ENCODE measurements at regions not wholly inside any gene's neighbourhood (a gene's known extent, or its start where the extent isn't known, plus 50 kb on each side); places are given as distances from the start of the nearest gene placed in this dataset.
A peak's percentile ranks its signal among the peaks of the same experiment; 100 is the strongest.

- H3K36me3 Mint-ChIP-seq: no peaks in the 10 kb centered on the region
- no peak overlapping the region for H3K4me3 Mint-ChIP-seq
- peaks cover 3% of the 10 kb centered on the region for H3K9me3 Mint-ChIP-seq
- ATAC-seq: no peak
- no peaks in the 10 kb centered on the region for H3K4me1 Mint-ChIP-seq
- no peak overlapping the region for H3K27ac Mint-ChIP-seq
- no peaks in the 10 kb centered on the region for H3K27me3 Mint-ChIP-seq
Observed at GRCh38 chr4:31660916-31661315, 940.7 kb downstream of the PCDH7 start.

GRCh38 chr4:31662951-31663350 lies 942.8 kb downstream of the PCDH7 start:
- Mint-ChIP-seq H3K4me3 (no peak overlapping the region), H3K27me3 (no peaks in the 10 kb centered on the region), H3K9me3 (peaks cover 6% of the 10 kb centered on the region), H3K27ac (no peak overlapping the region), H3K36me3 (no peaks in the 10 kb centered on the region), H3K4me1 (no peaks in the 10 kb centered on the region)
- ATAC-seq: no peak

- H3K9me3 Mint-ChIP-seq: peaks cover 6% of the 10 kb centered on the region
- H3K27ac Mint-ChIP-seq: no peak overlapping the region
- no peaks in the 10 kb centered on the region for H3K36me3 Mint-ChIP-seq
- H3K27me3 Mint-ChIP-seq: no peaks in the 10 kb centered on the region
- H3K4me1 Mint-ChIP-seq: no peaks in the 10 kb centered on the region
- H3K4me3 Mint-ChIP-seq: no peak overlapping the region
- ATAC-seq: no peak
Observed at GRCh38 chr4:31667686-31668085, 947.5 kb downstream of the PCDH7 start.

GRCh38 chr4:31674313-31674947 lies 954.3 kb downstream of the PCDH7 start:
- no peaks in the 10 kb centered on the region for H3K9me3 Mint-ChIP-seq
- H3K27ac Mint-ChIP-seq: no peak overlapping the region
- no peaks in the 10 kb centered on the region for H3K27me3 Mint-ChIP-seq
- no peak for ATAC-seq
- H3K4me1 Mint-ChIP-seq: no peaks in the 10 kb centered on the region
- no peaks in the 10 kb centered on the region for H3K36me3 Mint-ChIP-seq
- H3K4me3 Mint-ChIP-seq: no peak overlapping the region

GRCh38 chr4:31678356-31678755 lies 958.2 kb downstream of the PCDH7 start:
- no peak overlapping the region for H3K4me3 Mint-ChIP-seq
- ATAC-seq: no peak
- H3K27ac Mint-ChIP-seq: no peak overlapping the region
- H3K27me3 Mint-ChIP-seq: no peaks in the 10 kb centered on the region
- H3K4me1 Mint-ChIP-seq: no peaks in the 10 kb centered on the region
- H3K36me3 Mint-ChIP-seq: no peaks in the 10 kb centered on the region
- H3K9me3 Mint-ChIP-seq: no peaks in the 10 kb centered on the region

- H3K27ac Mint-ChIP-seq: no peak overlapping the region
- no peaks in the 10 kb centered on the region for H3K4me1 Mint-ChIP-seq
- H3K36me3 Mint-ChIP-seq: no peaks in the 10 kb centered on the region
- H3K9me3 Mint-ChIP-seq: no peaks in the 10 kb centered on the region
- H3K4me3 Mint-ChIP-seq: no peak overlapping the region
- ATAC-seq: no peak
- no peaks in the 10 kb centered on the region for H3K27me3 Mint-ChIP-seq
Observed at GRCh38 chr4:31682796-31683195, 962.6 kb downstream of the PCDH7 start.

- H3K4me3 Mint-ChIP-seq: no peak overlapping the region
- H3K27me3 Mint-ChIP-seq: no peaks in the 10 kb centered on the region
Observed at GRCh38 chr4:31687717-31688342, 967.7 kb downstream of the PCDH7 start.

GRCh38 chr4:31692399-31692940 lies 972.3 kb downstream of the PCDH7 start:
- no peak for ATAC-seq
- Mint-ChIP-seq H3K4me3 (no peak overlapping the region), H3K36me3 (no peaks in the 10 kb centered on the region), H3K4me1 (no peaks in the 10 kb centered on the region), H3K27ac (no peak overlapping the region), H3K27me3 (no peaks in the 10 kb centered on the region), H3K9me3 (peaks cover 4% of the 10 kb centered on the region)

More at GRCh38 chr4:31687717-31688342, 967.7 kb downstream of the PCDH7 start:
- no peak for ATAC-seq
- Mint-ChIP-seq H3K4me1 (no peaks in the 10 kb centered on the region), H3K36me3 (no peaks in the 10 kb centered on the region), H3K9me3 (no peaks in the 10 kb centered on the region), H3K27ac (no peak overlapping the region)

GRCh38 chr4:31701256-31701655 lies 981.1 kb downstream of the PCDH7 start:
- no peaks in the 10 kb centered on the region for H3K36me3 Mint-ChIP-seq

GRCh38 chr4:31702326-31702725 lies 982.2 kb downstream of the PCDH7 start:
- Mint-ChIP-seq H3K27me3 (no peaks in the 10 kb centered on the region), H3K9me3 (peaks cover 5% of the 10 kb centered on the region), H3K27ac (no peak overlapping the region), H3K4me1 (no peaks in the 10 kb centered on the region), H3K4me3 (no peak overlapping the region), H3K36me3 (no peaks in the 10 kb centered on the region)
- ATAC-seq: no peak

More at GRCh38 chr4:31701256-31701655, 981.1 kb downstream of the PCDH7 start:
- ATAC-seq: no peak
- H3K9me3 Mint-ChIP-seq: peaks cover 5% of the 10 kb centered on the region
- no peaks in the 10 kb centered on the region for H3K27me3 Mint-ChIP-seq
- no peak overlapping the region for H3K4me3 Mint-ChIP-seq
- no peaks in the 10 kb centered on the region for H3K4me1 Mint-ChIP-seq
- H3K27ac Mint-ChIP-seq: no peak overlapping the region

GRCh38 chr4:31714238-31714637 lies 994.1 kb downstream of the PCDH7 start:
- no peak overlapping the region for H3K27ac Mint-ChIP-seq
- H3K9me3 Mint-ChIP-seq: peaks cover 9% of the 10 kb centered on the region
- H3K27me3 Mint-ChIP-seq: no peaks in the 10 kb centered on the region
- ATAC-seq: no peak
- H3K4me3 Mint-ChIP-seq: no peak overlapping the region
- H3K36me3 Mint-ChIP-seq: no peaks in the 10 kb centered on the region
- no peaks in the 10 kb centered on the region for H3K4me1 Mint-ChIP-seq

- no peaks in the 10 kb centered on the region for H3K27me3 Mint-ChIP-seq
- H3K9me3 Mint-ChIP-seq: peaks cover 6% of the 10 kb centered on the region
- H3K27ac Mint-ChIP-seq: no peak overlapping the region
- no peaks in the 10 kb centered on the region for H3K4me1 Mint-ChIP-seq
- no peak for ATAC-seq
- H3K4me3 Mint-ChIP-seq: no peak overlapping the region
- no peaks in the 10 kb centered on the region for H3K36me3 Mint-ChIP-seq
Observed at GRCh38 chr4:31715302-31715701, 995.1 kb downstream of the PCDH7 start.

- H3K4me1 Mint-ChIP-seq: no peaks in the 10 kb centered on the region
- no peaks in the 10 kb centered on the region for H3K36me3 Mint-ChIP-seq
- H3K27ac Mint-ChIP-seq: no peak overlapping the region
- no peak overlapping the region for H3K4me3 Mint-ChIP-seq
- H3K27me3 Mint-ChIP-seq: no peaks in the 10 kb centered on the region
- no peaks in the 10 kb centered on the region for H3K9me3 Mint-ChIP-seq
- no peak for ATAC-seq
Observed at GRCh38 chr4:31727030-31727429, 1006.9 kb downstream of the PCDH7 start.

- H3K27me3 Mint-ChIP-seq: no peaks in the 10 kb centered on the region
- H3K9me3 Mint-ChIP-seq: peaks cover 7% of the 10 kb centered on the region
- H3K36me3 Mint-ChIP-seq: no peaks in the 10 kb centered on the region
- H3K4me1 Mint-ChIP-seq: no peaks in the 10 kb centered on the region
- H3K4me3 Mint-ChIP-seq: no peak overlapping the region
- no peak for ATAC-seq
- H3K27ac Mint-ChIP-seq: no peak overlapping the region
Observed at GRCh38 chr4:31735004-31735403, 1014.8 kb downstream of the PCDH7 start.

- Mint-ChIP-seq H3K27me3 (no peaks in the 10 kb centered on the region), H3K9me3 (peaks cover 7% of the 10 kb centered on the region), H3K27ac (no peak overlapping the region), H3K4me3 (no peak overlapping the region), H3K4me1 (no peaks in the 10 kb centered on the region), H3K36me3 (no peaks in the 10 kb centered on the region)
- peak; percentile 64 for ATAC-seq
Observed at GRCh38 chr4:31737419-31737818, 1017.2 kb downstream of the PCDH7 start.

GRCh38 chr4:31741326-31741725 lies 1021.2 kb downstream of the PCDH7 start:
- peaks cover 4% of the 10 kb centered on the region for H3K9me3 Mint-ChIP-seq
- no peak overlapping the region for H3K4me3 Mint-ChIP-seq
- no peaks in the 10 kb centered on the region for H3K36me3 Mint-ChIP-seq
- H3K27ac Mint-ChIP-seq: no peak overlapping the region
- H3K27me3 Mint-ChIP-seq: no peaks in the 10 kb centered on the region
- ATAC-seq: no peak
- H3K4me1 Mint-ChIP-seq: no peaks in the 10 kb centered on the region

Data from stimulated activated memory B cell treated with anti-CD40 and anti-IgM and Interleukin-4, amounts not matched to agents 10 μg/mL and 1 μg/mL and 100 μg/mL, for 72 hours (primary cell).